ENCODE measurements at regions not wholly inside any gene's neighbourhood (a gene's known extent, or its start where the extent isn't known, plus 50 kb on each side); places are given as distances from the start of the nearest gene placed in this dataset.

DNA sequence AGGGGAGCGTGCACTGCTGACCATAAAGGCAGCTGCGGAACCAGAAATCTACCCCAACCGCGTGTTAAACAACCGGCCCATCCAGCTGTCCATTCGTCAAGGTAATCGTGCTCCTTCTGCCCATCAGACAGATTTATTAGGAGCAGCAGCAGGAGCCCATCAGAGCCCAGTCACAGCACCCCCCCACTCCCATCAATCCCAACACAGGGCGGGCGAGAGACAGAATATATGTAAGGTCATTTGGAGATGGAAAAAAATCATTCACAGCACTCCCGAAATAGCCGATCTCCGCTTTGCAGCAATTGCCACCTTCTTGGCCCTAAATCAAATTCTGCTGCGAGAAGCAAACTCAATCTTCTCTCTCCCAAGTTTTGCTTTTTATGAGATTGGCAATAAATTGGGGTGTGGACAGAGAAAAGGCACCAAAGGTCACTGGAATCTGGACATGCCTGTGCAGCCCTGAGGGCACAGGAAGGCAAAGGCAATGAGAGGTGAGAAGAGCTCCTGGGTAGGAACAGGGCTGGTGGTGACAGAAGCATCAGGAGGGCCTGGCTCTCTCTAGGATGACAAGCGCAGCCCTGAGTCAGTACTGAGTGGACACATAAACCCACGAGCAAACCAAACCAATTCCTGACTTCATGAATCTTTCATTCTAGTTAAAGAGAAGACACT is 145.0 kb upstream of the ZMIZ1 start:
- no peak for DNase-seq (ENCODE audit: low spot score)

DNA sequence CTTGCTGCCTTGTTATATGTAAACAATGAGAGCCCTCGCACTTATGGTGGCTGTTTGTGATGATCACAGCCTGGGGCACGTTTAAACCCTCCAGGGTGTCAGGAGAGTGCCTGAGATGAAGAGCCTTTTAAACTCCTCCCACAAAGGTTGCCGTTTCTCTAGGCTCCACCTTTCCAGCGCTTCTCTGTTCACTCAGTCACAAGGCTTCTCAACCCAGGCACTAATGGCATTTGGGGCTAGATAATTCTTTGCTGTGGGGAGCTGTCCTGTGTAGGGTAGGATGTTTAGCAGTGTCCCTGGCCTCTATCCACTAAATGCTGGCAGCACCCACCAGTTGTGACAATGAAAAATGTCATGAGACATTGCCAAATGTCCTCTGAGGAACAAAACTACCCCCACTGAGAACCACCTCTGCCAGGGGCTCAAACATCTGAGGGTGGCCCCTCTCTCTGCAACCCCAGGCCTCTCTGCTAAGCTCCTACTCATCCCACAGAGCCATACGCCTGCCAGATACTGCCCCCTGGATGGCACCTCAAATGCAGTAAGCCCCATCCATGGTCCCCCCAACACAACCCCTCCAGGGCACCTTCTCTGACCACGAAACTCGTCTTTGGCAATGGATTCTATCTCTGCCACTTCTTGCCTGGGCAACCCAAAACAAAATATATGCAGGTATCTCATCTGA is 144.3 kb upstream of the ZMIZ1 start:
- no peak for DNase-seq (ENCODE audit: low spot score)

DNA sequence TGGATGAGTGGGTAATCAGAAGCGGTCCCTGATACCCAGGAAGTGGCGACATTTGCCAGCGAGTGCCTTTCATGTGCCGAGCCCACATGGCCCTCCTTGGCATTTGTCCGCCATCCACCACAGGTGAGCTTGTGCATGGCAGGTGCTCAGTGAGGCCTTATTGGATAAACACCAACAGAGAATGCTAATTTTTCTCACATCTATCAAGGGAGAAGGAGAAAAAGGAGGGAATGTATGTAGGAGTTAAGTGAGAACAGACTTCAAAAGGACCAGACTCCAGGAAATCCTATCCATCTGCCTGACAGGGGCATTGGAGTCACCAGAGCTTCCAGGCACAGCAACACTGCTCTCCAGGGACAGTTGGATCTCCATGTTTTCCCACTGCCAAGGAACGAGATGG is 143.5 kb upstream of the ZMIZ1 start:
- DNase-seq (ENCODE audit: low spot score): no peak

DNA sequence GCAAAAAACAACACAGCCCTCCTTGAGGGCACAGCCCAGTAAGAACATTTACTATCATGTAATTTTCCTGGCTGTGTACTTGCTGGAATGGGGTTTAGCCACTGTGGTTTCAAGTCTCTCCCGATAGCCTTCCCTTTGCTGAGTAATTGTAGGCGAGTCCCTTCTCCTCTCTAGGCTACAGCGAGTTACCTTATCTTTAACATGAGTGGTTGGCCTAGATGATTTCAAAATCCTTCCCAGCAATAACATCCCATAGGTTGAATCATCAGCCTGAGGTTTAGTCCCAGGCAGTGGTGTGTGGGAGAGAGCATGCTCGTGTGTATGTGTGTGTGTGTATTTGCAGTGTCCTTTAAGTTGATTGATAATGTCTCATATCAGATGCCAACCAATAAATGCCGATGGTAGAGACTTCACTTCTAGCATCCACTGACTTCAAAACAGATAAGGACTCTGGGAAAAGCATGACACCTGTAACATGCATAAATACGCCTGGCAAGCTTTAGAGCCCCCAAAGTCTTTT is 142.9 kb upstream of the ZMIZ1 start:
- DNase-seq (ENCODE audit: low spot score): peak; percentile 8

DNA sequence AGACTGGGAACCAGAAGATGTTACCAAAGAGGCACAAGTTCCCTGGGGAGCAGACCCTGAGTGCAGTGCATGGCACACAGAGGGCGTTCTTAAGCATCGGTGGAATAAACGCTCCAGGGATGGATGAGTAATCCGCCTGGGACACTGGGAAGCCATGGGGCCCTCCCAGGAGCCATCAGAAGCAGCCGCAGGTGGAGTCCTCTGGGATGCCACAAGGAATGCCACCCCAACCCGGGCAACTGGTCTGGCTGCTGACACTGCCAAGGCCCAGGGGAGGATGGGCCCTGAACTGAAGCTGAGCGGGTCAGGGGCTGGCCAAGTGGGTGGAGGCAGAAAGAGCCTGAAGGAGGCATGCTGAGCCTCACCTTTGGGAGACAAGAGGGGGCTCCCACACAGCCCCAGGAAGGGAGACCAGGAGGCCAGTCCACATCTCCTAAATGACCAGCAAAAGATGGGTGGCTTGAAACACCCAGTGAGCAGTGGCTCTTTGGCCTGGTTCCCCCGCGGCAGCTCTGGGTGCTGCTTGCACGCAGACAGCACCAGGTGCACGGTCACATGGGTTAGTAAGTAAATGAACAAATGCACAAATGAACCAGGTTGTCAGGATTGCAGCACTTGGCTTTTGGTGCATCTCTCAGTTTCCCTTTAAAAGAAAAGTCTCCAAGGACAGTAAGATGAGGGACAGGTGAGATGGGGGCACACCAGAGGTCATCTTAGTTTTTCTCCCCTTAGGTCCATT is 141.3 kb upstream of the ZMIZ1 start:
- DNase-seq (ENCODE audit: low spot score): no peak

DNA sequence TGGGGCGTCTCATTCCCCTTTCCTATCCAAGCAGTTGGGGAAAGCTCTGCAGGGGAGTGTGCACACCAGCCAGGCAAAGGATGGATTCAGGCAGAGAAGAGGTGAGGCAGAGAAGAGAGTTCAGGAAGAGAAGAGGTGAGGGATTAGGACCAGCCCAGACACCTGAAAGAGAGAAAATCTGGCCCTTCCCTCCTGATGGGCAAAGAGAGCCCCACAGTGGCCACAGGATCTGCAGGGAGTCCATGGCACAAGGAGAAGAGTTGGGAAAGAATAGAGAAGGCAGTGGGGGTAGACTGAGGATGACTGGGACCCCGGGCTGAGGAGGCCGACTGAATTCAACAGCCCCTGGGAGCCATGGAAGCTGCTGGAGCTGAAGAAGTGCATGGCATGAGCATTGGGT is 140.4 kb upstream of the ZMIZ1 start:
- DNase-seq (ENCODE audit: low spot score): no peak

DNA sequence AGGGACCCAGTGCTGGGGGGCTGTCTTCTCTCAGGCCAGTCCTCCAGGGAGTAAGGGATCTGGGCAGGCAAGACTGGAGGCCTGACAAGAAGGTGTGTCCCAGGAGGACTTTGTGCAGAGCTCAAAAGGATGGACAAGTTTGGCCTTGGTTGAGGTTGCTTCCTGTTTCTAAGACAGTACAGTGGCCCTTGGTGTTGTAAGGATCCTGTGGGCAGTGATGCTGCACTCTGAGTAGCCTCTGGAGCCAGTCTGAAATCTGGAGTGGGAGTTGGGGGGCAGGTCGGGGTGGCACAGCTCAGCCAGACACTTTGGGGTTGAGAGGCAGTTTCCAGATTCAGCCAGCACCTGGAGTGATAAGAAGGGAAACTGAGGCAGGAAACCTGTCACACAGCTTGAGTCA is 139.2 kb upstream of the ZMIZ1 start:
- no peak for DNase-seq (ENCODE audit: low spot score)

DNA sequence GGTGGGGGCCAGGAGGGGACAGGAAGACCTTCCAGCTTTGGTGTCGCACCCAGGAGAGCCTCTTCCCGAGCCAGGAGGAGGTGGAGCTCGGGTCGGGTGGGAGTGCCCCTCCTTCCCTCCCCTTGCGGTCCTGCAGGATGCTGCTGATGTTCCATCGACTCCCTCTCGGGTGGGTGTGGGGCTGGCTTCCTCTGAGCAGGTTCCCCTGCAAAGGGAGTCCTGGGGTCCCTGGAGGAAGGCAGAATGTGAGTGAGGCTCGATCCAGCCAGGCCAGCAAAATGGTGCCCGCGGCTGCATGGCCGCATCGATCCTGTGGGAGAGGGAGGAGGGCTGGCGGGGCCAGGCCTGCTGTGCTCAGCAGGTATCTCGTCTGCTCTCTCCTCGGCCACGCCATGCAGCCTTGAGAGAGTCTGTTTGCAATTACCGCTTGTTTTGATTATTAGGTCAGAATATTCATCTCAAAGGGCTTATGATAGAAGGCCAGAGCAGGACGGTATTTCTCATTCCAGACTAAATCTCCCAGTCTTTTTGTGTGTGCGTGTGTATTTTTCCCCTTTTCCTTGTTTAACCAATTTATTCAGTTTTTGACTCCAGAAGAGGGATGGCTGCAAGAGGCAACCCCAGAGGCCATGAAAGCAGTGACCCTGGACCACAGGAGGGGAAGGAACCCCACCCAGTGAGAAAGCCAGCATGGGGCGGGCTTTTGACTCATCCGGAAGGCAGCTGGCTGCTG is 137.3 kb upstream of the ZMIZ1 start:
- no peak for DNase-seq (ENCODE audit: low spot score)

DNA sequence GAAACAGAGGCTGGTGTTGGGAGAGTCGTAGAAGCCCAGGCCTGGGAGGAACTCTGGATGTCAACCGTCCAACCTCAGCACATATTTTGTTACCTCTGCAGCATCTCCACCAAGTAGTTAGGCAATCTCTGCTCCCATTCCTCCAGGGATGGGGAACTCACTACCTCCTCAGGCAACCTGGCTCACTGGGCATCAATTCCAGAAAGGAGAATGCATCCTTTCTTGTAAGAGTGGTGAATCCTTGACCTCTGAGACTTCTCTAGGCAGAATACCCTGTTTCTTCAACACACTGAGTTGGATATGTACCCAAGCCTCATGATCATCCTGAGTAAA is 136.7 kb upstream of the ZMIZ1 start:
- no peak for DNase-seq (ENCODE audit: low spot score)

DNA sequence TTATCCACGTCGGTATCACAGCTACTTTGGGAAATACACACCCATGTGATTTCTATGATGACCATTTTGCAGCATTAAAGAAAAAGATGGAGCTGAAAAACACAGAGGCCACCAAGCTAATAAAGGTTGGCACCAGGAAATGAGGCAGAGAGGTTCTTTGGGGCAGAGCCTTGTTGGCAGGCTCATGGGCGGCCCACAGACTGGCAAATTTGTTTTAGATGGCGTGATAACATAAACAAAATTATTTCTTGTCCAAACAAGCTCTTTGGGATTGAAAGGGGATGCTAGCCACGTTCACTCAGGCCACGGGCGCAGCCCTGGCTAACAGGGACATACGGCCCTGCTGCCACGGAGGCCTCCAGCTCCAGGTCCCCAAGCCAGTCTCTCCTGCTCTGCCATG is 135.9 kb upstream of the ZMIZ1 start:
- no peak for DNase-seq (ENCODE audit: low spot score)

DNA sequence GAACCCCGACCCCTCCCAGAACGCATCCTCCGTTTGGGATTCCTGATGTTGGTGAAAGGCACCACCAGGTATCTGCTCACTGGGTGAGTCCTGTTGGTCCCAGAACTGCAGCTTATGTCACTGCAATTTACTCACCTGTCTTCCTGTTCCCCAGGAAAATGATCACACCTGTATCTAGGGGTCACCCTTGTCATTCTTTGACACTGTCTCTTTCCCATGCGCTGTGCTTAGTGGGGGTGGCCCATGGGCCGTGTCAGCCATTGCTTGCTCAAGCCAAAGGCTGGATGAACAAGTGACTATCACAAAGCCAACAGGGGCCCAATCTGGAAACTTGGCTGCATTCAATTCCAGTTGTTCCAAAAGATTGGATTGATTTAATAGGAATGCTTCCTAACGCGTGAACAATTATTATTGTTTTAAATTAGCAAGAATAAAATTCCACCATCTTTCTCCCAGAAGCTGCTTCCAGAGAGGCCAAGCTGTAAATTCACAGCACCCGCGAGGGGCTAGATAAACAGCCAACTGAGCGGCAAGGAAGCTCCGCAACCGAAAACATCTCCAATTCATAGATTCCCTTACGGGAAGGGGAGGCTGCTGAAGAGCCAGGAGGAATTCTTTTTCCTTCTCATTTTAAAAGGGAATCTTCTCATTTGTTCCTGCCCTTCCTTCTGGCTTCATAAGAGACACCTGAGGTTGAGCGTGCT is 134.8 kb upstream of the ZMIZ1 start:
- no peak for DNase-seq (ENCODE audit: low spot score)

DNA sequence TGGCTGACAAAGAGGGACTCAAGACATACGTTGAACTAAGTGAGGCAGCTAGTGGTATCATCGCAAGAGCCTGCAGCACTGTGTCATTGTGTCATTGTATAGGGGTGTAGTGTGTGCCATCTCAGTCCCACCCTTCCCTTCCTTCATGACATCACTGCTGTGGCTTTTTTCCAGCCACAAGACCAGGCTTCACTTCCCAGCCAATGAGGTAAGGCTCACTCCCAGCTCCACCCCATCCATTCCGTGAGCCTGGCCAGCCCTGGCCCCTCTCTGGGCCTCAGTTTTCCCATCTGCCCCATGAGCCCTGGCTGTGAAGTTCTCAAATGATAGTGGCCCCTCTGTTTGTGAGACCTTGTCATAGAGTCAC is 134.3 kb upstream of the ZMIZ1 start:
- no peak for DNase-seq (ENCODE audit: low spot score)

DNA sequence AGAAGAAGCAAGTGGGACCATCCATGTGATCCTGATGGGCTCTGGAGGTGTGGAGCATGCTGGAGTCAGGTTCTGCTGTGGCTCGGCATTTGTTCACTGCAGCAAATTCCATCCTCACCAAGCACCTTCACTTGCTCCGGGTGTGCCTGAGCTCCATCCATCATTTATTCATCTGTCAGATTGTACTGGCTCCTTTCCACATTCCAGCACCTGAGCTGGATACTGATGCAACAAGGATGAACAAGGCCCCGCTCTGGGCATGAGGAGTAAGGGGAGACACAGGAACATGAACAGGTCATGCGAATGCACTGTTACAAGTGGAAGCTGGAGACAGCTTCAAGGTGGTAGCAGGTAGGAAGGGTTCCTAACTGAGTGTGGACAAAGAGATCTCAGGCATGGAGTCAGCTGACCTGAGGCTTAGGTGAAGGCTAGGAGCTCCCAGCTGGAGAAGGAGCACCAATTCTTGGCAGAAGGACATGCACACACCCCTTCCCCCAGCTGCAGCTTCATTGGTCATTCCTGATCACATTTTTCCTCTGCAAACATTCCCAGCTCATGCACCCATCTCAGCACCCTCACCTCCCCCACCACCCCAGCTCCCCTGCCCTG is 133.7 kb upstream of the ZMIZ1 start:
- DNase-seq (ENCODE audit: low spot score): no peak

DNA sequence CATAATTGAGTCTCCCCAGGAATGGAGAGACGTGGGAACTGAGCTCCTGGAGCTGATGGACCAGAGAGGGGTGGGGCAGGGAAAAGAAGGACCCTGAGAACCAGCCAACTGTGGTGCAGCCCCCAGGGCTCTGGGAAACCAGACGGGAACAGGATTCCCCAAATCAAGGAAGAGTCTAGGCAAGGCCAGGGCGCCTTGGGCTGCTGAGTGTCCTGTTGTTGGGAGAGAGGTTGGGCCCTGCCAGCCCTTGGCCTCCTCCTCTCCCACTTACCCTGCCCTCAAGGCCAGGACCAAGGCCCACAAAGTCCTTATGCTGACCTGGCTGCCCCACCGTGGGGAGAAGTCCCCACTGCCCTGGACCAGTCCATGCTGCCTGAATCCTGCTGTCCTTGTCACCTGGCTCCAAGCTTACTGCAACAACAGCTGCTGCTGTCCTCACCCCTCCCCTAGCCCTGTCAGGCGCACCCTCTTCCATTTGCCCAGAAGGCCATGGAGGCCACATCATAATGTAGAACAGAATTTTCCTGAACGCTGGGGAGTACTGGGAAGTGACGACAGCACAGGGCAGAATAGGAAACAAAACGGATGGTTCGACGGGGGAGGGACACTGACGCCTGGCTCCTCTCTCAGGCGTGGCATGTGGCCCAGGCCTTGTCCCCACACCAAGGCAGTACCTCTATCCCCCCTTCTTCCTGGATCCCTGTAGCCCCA is 132.9 kb upstream of the ZMIZ1 start:
- DNase-seq (ENCODE audit: low spot score): no peak

DNA sequence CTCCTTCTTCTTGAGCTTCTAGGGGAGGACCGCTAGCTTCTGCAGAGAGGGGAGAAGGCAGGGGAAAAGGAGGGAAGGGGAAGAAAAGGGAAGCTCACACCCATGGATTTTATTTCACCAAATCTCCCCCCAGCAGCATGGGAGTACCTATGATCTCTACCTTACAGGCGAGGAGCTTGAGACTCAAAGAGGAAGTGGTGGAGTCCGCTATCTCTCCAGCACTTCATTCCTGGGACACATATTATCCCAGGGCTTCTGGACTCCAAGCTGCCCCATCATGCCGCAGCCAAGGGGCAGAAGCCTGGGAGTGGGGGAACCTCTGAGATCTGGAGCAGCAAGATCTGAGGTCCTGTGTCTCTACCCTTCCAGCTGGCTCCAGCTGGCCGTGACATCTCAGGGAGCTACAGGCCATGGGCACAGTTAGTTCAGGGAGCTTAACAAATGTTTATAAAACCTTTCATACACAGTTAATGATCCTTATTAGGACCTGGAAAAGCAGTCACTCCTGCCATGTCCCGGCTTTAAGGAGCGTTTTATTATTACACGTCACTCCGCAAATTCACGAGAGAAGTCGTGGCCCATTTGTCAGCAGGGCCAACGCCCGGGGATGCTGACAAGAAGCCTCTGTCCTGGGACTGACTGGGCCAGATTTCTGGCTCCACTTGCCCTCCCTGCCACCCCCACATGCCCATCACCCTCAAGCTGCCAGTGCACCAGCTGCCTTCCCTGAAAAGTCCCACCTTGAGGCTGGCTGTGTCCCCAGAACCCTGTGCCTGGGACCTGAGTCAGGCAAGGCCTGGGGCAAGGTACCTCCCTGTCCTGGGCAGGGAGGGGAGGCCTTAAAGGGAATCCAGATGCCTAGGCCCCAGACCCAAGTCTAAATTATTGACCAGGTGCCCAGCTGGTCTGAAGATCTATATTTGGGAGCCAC is 132.1 kb upstream of the ZMIZ1 start:
- DNase-seq (ENCODE audit: low spot score): no peak

DNA sequence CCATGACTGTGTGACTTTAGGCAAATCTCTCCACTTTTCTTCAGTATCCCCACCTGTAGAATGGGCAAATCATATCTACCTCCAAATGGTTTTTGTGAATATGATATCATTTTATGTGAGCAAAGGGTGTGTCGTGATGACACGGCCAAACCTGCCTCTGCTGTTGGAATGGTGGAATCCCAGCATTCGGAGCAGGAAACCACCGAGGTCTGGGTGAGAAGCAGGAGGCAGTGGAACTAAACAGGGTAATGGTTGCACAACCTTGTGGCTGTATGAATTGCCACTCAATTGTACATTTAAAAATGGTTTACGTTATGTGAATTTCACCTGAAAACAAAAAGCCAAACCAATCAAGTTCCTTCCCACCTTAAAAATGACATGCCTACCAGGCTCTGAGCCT is 131.4 kb upstream of the ZMIZ1 start:
- no peak for DNase-seq (ENCODE audit: low spot score)

DNA sequence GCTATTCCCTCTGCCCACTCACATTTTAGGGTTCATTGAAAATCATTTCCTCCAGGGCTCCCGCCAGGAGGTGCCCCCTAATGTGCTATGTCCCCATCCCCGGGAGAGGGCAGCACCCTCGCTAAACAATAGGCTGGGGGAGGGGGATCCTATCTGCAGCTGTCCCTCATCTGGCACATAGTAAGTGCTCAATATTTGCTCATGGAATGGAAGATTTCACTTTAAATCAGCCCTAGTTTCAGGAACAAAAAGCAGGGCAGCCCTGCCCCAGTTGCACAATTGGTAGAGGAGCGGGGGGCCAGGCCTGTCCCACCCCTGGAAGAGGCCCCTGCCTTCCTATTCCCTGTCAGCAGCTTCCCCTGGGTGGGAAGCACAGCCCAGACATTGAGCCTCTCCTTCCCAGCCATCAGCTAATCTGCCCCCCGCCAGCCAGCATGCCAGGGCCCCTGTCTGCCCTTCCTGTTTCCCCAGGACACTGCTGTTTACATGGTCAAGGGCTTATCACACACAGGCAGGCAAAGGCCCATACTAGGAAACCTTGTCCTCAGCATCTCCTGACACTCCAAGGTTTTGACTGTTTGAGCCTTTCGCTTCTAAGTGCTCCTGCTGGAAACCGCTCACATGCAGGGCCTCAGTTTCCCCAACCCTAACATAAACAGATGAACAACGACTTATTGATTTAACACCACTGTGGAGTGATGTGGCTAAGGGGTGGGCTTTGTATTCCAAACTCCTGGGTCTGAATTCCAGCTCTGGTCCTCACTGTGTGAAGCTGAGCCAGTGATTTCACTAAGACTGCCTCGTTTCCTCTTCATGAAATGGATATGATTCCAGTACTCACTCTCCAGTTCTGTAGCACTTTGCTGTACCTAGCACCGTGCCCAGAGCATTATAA is 130.7 kb upstream of the ZMIZ1 start:
- peak; percentile 29 for DNase-seq (ENCODE audit: low spot score)

All from RKO (cell line).